HG02642 (cell line): ENCODE measurements at regions not wholly inside any gene's neighbourhood (a gene's known extent, or its start where the extent isn't known, plus 50 kb on each side); places are given as distances from the start of the nearest gene placed in this dataset.

Experiments used
- ATAC-seq: cut with Tn5 transposase; IDR thresholded peaks from one replicate; pipeline ENCODE4 v1.9.1; 2021; ENCODE audit warnings: mild to moderate bottlenecking; ENCODE audit not compliant: unreplicated experiment, poor library complexity

DNA sequence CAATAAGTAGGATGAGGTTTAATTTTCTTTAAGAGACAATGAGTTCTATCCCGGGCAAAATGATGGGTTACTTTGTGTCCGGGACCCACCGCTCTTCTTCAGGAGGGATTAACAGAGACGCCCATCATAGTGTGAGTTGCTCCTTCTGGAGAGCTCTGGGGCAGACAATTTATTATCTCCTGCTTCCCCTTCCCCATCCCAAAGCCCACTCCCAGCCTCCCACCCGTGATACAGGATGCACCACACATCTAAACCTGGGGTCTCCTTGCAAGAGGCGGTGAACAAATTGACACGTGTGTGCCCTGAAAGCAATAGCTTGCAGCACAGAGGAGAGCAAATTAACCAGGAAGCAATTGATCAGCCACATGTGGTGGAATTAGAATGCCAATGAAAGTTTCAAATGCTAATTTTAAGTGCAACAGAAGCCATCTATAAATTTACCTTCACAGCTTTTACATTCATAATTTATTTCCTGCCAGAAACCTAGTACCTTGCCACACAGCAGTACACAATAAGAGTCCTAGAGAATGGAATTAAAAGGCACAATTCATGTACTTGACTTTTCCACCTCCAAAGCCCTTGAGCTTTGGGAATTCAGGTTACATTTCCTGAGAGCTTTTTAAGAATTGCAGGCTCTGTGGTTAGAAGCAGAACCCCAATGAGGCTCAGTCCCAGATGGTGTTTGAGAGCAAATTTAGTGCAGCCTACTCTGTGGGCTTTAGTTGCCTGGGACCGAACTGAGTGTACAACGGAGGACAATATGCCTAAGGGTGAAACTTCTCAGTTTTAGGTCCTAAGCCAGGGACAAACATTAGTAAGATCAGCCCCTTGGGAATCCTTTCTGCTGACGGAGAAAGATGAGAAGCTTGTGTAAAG lies 399.6 kb downstream of the MED10 start:
- ATAC-seq, result no peak

- ATAC-seq, result no peak
These were observed 407.1 kb downstream of the MED10 start for GRCh38 chr5:5971203-5971602.

- no peak for ATAC-seq
These were observed 408.3 kb downstream of the MED10 start for GRCh38 chr5:5969942-5970483.

- ATAC-seq, result no peak
These were observed 409.4 kb downstream of the MED10 start for GRCh38 chr5:5968981-5969380.

GRCh38 chr5:5967944-5968343 lies 410.4 kb downstream of the MED10 start:
- no peak for ATAC-seq

GRCh38 chr5:5967373-5967772 lies 411.0 kb downstream of the MED10 start:
- ATAC-seq, result no peak

- ATAC-seq, result no peak
These were observed 413.2 kb downstream of the MED10 start for GRCh38 chr5:5965132-5965531.

DNA sequence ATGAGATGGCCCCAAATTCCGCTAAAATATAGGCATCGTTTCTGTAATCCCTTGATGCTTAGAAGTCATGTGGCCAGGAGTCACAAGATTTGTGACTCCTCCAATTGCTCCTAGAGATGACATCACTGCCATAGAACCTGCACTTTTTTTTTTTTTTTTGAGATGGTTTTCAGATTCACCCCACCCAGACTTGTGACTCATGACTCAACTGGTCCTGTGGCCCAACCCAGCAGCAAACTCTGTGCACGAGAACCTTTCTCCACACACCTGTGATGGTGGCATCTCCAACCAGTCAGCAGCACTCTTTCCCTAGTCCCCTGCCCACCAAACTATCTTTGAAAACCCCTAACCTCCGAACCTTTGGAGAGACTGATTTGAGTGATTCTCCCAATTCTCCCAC lies 414.0 kb downstream of the MED10 start:
- no peak for ATAC-seq

- ATAC-seq, result no peak
These were observed 420.6 kb downstream of the MED10 start for GRCh38 chr5:5957737-5958136.

GRCh38 chr5:5954275-5954598 lies 424.1 kb downstream of the MED10 start:
- ATAC-seq, result no peak

- ATAC-seq, result no peak
These were observed 424.6 kb downstream of the MED10 start for GRCh38 chr5:5953584-5954274.

GRCh38 chr5:5951953-5952352 lies 426.4 kb downstream of the MED10 start:
- no peak for ATAC-seq

DNA sequence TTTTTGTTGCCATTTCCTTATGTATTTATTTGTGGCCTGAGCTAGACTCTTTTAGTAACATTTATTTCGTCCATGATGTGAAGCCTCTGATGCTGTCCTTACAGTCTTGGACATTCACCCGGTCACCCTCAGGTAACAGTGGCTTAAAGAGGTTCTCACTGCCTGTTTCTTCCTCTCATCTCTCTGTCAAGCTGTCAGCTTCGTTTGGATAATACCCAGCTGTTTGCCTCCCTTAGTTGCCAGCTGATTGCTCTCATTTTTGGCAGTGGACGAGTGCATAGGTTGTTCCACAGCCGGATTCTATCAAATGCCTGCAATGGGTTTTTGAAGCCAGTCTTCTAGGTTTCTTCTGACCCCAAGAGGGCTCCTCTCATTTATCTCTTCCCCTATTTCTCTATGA lies 427.7 kb downstream of the MED10 start:
- no peak for ATAC-seq

- no peak for ATAC-seq
These were observed 436.9 kb downstream of the MED10 start for GRCh38 chr5:5941486-5941885.

DNA sequence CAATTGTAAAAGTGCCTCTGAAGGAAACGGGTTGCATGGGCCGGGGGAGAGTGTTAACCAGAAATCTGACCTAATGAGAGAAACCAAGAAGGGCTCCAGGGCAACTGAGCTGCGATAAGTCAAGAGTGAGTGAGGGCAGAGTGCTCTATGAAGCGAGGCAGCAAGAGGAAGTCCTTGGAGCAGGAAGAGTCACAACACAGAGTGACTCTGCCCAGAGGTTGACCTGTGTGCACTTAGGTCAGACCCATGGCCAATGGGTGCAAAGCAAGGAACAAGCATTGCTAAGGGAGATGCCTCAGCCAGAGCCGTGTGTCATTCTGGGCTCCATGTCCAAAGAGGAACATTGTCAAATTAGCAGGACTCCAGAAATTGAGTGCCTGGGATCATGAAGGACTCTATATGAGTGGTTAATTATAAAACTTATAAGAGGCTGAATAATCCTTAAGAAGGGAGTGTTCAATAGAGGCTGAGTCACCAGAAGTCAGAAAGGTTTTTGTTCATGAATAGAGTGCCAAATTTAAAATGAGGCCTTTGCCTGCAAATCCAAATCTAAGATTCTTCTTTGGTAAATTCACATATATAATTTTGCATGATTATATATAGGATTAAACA lies 438.5 kb downstream of the MED10 start:
- no peak for ATAC-seq

DNA sequence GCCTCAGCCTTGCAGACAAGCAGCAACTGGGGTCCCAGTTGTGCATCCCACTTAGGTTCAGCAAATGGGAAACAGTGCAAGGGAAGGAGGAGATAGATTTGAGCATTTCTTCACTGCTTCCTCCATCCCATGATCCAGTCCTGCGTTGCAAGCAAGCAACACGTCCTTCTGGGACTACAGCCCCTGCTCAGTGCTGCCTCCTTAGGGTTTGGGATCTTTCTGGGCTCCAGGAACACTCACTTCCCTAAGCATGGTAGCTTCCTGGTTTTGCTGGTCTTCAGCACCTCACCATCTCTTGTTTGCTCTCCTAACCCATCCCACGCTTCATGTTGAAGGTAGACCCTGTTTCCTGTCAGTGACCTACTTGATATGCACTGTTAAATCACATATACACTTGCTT lies 444.7 kb downstream of the MED10 start:
- ATAC-seq, result no peak

DNA sequence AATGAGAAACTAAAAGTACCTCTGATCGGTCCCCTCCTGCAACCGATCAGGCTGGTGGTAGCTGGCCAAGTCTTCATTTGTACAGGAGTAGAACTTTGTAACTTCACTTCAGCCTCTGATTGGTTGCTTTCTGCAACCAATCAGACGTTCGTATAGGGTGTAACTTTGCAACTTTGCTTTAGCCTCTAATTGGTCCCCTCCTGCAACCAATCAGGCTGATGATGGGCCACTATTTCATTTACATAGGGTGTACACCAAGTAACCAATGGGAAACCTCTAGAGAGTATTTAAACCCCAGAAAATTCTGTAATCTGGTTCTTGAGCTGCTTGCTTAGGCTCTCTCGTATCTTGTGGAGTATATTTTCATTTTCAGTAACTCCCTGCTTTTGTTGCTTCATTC lies 445.5 kb downstream of the MED10 start:
- no peak for ATAC-seq

DNA sequence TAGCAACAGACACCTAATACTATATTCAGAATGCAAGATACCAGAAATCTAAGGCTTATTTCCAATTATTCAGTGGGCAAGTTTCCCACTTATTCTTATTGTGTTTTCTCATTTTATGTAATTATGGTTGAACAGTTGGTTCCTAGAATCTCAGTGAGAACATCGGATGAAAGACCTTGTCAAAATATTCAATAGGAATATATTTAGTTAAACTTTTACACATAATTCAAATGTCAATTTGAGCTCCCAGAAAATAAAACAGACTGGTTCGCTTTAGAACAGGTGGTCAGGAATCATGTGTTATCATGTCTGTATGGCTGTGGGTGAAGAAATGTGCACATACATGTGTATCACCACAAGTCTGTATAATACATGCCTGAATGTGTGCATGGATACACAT lies 447.8 kb downstream of the MED10 start:
- ATAC-seq, result no peak

DNA sequence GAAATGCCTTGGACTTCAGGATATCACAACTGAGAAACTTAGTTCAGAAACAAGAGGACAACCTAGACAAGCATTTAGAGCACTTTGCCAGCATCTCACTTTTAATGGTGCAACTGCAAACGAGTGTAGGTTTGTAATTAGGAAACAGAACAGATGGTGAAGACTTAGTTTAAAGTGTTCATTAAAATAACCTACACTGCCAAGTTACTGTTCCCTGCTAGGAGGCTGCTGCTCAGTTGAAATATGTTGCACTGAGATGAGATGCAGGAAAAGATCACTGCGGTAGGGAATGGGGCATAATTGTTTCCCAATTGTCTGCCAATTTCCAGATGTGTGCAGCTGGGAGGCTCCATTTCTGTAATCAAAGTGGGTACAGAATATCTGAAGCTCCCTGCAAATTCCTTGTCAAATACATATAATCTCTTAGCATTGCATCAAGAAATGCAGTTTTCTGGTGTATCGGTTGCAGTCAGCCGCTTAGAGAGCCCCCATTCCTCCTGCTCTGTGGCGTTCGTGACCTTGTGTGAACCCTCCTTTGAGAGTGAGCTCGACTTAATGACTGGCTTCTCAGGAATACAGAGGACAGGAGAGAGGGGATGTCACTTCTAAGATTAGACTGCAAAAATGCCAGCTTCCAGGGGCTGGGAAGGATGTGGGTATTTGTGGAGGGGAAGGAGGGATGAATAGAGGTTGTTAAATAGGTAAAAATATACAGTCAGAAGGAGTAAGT lies 448.9 kb downstream of the MED10 start:
- no peak for ATAC-seq

- no peak for ATAC-seq
These were observed 453.2 kb downstream of the MED10 start for GRCh38 chr5:5925191-5925590.

- no peak for ATAC-seq
These were observed 458.9 kb downstream of the MED10 start for GRCh38 chr5:5919411-5919810.
